Myocyte (in vitro differentiated cells): ENCODE measurements at regions not wholly inside any gene's neighbourhood (a gene's known extent, or its start where the extent isn't known, plus 50 kb on each side); places are given as distances from the start of the nearest gene placed in this dataset.

Source experiments
- DNase-seq: peaks from one replicate; pipeline ENCODE4 v3.0.0-alpha.2; 2012; ENCODE audit warnings: low read depth

GRCh38 chr3:8239718-8240695, 261.6 kb upstream of the LMCD1 start:
- DNase-seq, result peak; percentile 61

GRCh38 chr3:8246070-8246469, 255.6 kb upstream of the LMCD1 start:
- no peak for DNase-seq

- DNase-seq, result no peak
Observed at GRCh38 chr3:8253201-8253600, 248.4 kb upstream of the LMCD1 start.

GRCh38 chr3:8254489-8254888, 247.1 kb upstream of the LMCD1 start:
- no peak for DNase-seq

- DNase-seq, result no peak
Observed at GRCh38 chr3:8255725-8256124, 245.9 kb upstream of the LMCD1 start.

- DNase-seq, result no peak
Observed at GRCh38 chr3:8256441-8257071, 245.1 kb upstream of the LMCD1 start.

GRCh38 chr3:8261018-8261417, 240.6 kb upstream of the LMCD1 start:
- no peak for DNase-seq

- no peak for DNase-seq
Observed at GRCh38 chr3:8266730-8267131, 234.9 kb upstream of the LMCD1 start.

GRCh38 chr3:8273479-8273878, 228.1 kb upstream of the LMCD1 start:
- no peak for DNase-seq

GRCh38 chr3:8276056-8276455, 225.6 kb upstream of the LMCD1 start:
- no peak for DNase-seq

- DNase-seq, result no peak
Observed at GRCh38 chr3:8276506-8276905, 225.1 kb upstream of the LMCD1 start.

GRCh38 chr3:8278448-8278847, 223.2 kb upstream of the LMCD1 start:
- DNase-seq, result no peak

GRCh38 chr3:8279476-8279875, 222.1 kb upstream of the LMCD1 start:
- DNase-seq, result no peak

- DNase-seq, result no peak
Observed at GRCh38 chr3:8279886-8280550, 221.6 kb upstream of the LMCD1 start.

GRCh38 chr3:8282541-8283165, 219.0 kb upstream of the LMCD1 start:
- no peak for DNase-seq

- peak; percentile 20 for DNase-seq
Observed at GRCh38 chr3:8283193-8283592, 218.4 kb upstream of the LMCD1 start.

- DNase-seq, result no peak
Observed at GRCh38 chr3:8286086-8286485, 215.5 kb upstream of the LMCD1 start.

GRCh38 chr3:8286749-8287148, 214.9 kb upstream of the LMCD1 start:
- DNase-seq, result no peak

- no peak for DNase-seq
Observed at GRCh38 chr3:8290611-8291010, 211.0 kb upstream of the LMCD1 start.

GRCh38 chr3:8296461-8296860, 205.2 kb upstream of the LMCD1 start:
- DNase-seq, result no peak
